Thymus (tissue), 11 donors: ENCODE measurements at regions not wholly inside any gene's neighbourhood (a gene's known extent, or its start where the extent isn't known, plus 50 kb on each side); places are given as distances from the start of the nearest gene placed in this dataset.

Experiments
- DNase-seq, 9 donors: peaks; one replicate each; pipeline ENCODE4 v3.0.0-alpha.2; 2013; ENCODE audit warnings: low spot score in 9 of 9, low read depth in 6 of 9, missing footprints in 1 of 9
- H3K27ac ChIP-seq, 2 donors: one replicate each; pipeline ENCODE4 v1.5.1; 2013; ENCODE audit warnings: control low read depth in 1 of 2, low read depth in 1 of 2, low read length in 1 of 2, mild to moderate bottlenecking in 1 of 2, moderate library complexity in 1 of 2
- H3K27me3 ChIP-seq, 2 donors: one replicate each; pipeline ENCODE4 v1.5.1; 2013; ENCODE audit warnings: low read length in 1 of 2; ENCODE audit not compliant: control insufficient read depth in 2 of 2, insufficient read depth in 1 of 2
- H3K36me3 ChIP-seq, 2 donors: one replicate each; pipeline ENCODE4 v1.5.1; 2013; ENCODE audit warnings: low read length in 1 of 2, mild to moderate bottlenecking in 1 of 2, moderate library complexity in 1 of 2; ENCODE audit not compliant: control insufficient read depth in 2 of 2, insufficient read depth in 2 of 2
- H3K4me1 ChIP-seq, 2 donors: one replicate each; pipeline ENCODE4 v1.5.1; 2013; ENCODE audit warnings: low read length in 2 of 2; ENCODE audit not compliant: control insufficient read depth in 2 of 2, insufficient read depth in 2 of 2
- H3K4me3 ChIP-seq, 2 donors: one replicate each; pipeline ENCODE4 v1.5.1; 2013; ENCODE audit warnings: low read length in 2 of 2, control low read depth in 1 of 2, mild to moderate bottlenecking in 1 of 2
- H3K9me3 ChIP-seq, 2 donors: one replicate each; pipeline ENCODE4 v1.5.1; 2013; ENCODE audit warnings: low read length in 1 of 2, mild to moderate bottlenecking in 1 of 2; ENCODE audit not compliant: control insufficient read depth in 2 of 2, insufficient read depth in 1 of 2
- WGBS: extraction: QIAGEN DNeasy Blood & Tissue Kit; methylation state at CpG from one replicate; pipeline ENCODE4 v1.1.7; 2013; 5-methylcytosine and 5-hydroxymethylcytosine counted together
- donor health status: healthy.

- no peak overlapping the region for H3K4me3 ChIP-seq
- H3K36me3 ChIP-seq, result no peaks in the 10 kb centered on the region
- no peak for DNase-seq
- no peak overlapping the region for H3K27ac ChIP-seq
- H3K27me3 ChIP-seq, result peaks cover 26 to 42% of the 10 kb centered on the region in 2 donors
- WGBS, result 44% methylated on average over 3 of the region's 3 CpGs
- no peaks in the 10 kb centered on the region for H3K9me3 ChIP-seq
- H3K4me1 ChIP-seq, result no peaks in the 10 kb centered on the region
Measured at GRCh38 chr5:114054594-114054993, 307.3 kb upstream of the KCNN2 start.

DNA sequence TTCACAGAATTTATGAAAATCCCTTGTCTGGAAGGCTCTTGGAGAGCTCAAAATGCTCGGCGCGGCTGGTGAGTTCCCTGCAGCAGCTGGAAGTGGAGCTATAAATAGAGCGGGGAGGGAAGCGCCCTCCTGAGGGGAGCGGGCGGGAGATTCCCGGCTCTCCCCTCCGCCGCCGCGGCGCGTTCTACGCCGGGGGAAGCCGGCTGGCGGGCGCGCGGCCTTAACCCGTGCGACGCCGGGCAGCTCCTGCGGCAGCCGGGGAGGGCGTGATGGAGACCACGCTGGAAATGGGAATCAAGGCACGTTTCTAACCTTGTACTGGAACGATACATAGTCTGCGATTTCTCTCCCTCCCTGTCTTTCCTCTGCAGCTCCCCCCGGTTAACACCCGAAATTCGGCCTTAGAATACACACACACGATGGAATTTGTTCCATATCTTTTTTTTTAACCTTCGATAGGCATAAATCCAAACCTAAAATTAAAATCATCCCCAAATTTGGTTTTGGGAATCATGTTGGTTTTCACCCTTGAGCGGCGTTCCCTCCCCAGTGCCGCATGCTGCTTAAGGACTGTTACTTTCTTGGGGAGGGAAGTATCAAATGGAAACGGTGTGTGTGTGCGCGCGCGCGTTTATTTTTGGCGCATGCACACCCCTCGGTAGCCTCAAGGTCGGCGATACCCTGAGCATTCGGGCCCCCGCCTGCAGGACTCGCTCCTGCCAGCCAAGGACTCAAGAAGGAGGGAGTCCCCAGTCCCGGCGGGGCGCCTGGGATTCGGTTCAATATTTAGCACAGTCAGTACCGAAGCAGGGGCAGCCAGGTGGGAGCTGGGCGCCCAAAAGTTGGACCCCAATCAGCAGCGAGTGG is 306.3 kb upstream of the KCNN2 start:
- no peaks in the 10 kb centered on the region for H3K4me1 ChIP-seq
- no peak overlapping the region for H3K27ac ChIP-seq
- 3% methylated on average over 60 of the region's 60 CpGs for WGBS
- peaks cover 26 to 42% of the 10 kb centered on the region in 2 donors for H3K27me3 ChIP-seq
- no peak overlapping the region for H3K4me3 ChIP-seq
- H3K36me3 ChIP-seq, result no peaks in the 10 kb centered on the region
- H3K9me3 ChIP-seq, result no peaks in the 10 kb centered on the region
- peak in 1 of 9 donors; percentile 1 for DNase-seq

- 10% methylated on average over 26 of the region's 26 CpGs for WGBS
- H3K9me3 ChIP-seq, result no peaks in the 10 kb centered on the region
- H3K4me3 ChIP-seq, result no peak overlapping the region
- no peaks in the 10 kb centered on the region for H3K36me3 ChIP-seq
- no peaks in the 10 kb centered on the region for H3K4me1 ChIP-seq
- peaks cover 26 to 42% of the 10 kb centered on the region in 2 donors for H3K27me3 ChIP-seq
- H3K27ac ChIP-seq, result no peak overlapping the region
- no peak for DNase-seq
Measured at GRCh38 chr5:114056185-114056538, 305.7 kb upstream of the KCNN2 start.

- Histone ChIP-seq H3K27me3 (peaks cover 8 to 18% of the 10 kb centered on the region in 2 donors), H3K4me3 (no peak overlapping the region), H3K4me1 (no peaks in the 10 kb centered on the region), H3K9me3 (no peaks in the 10 kb centered on the region), H3K27ac (no peak overlapping the region), H3K36me3 (no peaks in the 10 kb centered on the region)
- DNase-seq, result no peak
Measured at GRCh38 chr5:114060866-114061265, 301.0 kb upstream of the KCNN2 start.

DNA sequence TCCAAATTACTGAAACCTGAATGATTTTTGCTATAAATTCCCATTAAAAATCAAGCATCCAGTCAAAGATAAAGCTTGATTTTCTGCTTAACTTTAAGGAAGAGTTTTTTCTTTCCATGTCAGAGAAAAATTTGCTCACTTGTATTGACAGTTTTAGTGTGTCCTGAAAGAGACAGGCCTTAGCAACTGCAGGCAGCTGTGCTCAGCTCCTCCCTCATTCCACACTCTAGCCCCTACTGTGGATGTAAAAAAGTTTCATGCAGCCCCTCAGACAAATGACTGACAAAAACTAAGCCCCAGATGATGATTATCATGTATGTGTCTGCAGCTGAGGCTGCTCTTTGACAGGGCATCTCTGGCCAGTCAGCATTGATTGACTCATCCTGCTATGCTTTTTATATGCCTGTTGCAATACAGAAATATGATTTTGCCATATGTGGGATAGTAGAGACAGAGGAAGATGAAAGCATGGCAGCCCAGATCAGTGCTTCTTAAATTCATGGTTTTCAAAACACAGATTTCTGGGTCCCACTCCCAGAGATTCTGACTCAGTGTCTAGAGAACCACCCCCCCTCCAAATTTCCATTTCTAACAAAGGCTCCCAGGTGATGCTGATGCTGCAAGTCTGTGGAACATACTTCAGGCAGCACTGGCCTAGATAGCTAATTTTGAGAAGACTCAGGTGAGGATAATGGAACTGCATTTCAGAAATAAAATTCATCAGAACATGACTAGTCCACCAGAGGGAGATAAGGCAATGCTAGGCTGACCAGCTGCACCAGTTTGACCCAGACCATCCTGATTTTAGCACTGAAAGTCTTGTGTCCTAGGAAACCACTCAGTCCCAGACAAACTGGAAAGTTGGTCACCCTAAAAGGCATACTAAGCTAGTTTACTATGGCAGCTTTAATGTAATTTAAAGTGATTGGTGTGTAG is 298.7 kb upstream of the KCNN2 start:
- Histone ChIP-seq H3K4me1 (no peaks in the 10 kb centered on the region), H3K27me3 (peaks cover 0 to 2% of the 10 kb centered on the region in 2 donors), H3K27ac (no peak overlapping the region), H3K4me3 (no peak overlapping the region), H3K36me3 (no peaks in the 10 kb centered on the region), H3K9me3 (no peaks in the 10 kb centered on the region)
- DNase-seq, result no peak

DNA sequence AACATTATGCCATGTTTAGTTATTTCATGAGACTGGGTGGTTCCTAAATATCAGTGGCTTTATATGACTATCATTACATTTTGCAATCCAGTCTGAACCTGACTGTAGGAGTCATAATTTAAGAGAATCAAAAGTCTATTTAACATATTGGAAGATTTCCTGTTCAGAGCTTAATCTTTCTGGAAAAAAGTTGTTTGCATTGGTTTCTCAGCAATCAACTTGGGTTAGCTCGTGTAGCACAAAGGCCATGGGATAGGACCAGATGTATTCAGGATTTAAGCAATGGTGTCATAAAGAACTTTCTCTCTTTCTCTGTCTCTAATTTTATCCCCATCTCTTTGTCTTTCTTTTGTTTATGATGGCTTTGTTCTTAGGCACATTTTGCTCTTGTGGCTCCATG is 296.0 kb upstream of the KCNN2 start:
- 88% methylated on average over 1 of the region's 1 CpG for WGBS
- DNase-seq, result no peak
- H3K27me3 ChIP-seq, result no peaks in the 10 kb centered on the region

DNA sequence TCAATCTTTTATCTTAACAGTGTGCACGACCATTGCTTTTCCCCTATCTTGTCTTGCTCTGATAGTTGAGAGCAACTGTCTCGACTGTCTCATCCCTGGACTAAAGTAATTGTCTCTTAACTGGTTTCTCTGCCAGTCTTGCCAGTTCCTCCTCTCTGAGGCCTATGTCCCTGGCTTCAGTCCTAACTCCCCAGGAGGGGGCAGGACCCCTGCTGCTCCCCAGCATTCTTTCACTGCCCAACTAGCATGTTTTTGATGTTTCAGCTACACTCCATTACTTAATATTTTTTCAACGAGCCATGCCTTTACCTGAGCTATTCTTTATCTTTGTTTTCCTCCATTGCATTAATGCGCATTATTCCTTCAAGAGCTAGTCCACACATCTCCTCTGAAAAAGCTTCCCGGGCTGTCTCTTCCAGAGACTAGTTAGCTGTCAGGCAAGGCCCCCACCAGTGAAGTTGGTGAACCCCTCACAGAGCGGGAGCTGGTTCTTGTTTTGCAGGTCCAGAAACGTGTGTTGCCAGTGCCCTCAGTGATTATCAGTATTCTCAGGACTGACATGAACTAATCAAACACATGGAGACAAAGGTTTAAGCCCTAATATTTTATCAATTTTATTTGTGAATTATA is 291.7 kb upstream of the KCNN2 start:
- H3K27ac ChIP-seq, result no peak overlapping the region
- no peaks in the 10 kb centered on the region for H3K36me3 ChIP-seq
- H3K4me1 ChIP-seq, result no peaks in the 10 kb centered on the region
- no peaks in the 10 kb centered on the region for H3K27me3 ChIP-seq
- H3K4me3 ChIP-seq, result no peak overlapping the region
- no peaks in the 10 kb centered on the region for H3K9me3 ChIP-seq
- no peak for DNase-seq
- WGBS, result 84% methylated on average over 7 of the region's 7 CpGs

More for the DNA sequence above, 296.0 kb upstream of the KCNN2 start:
- Histone ChIP-seq H3K27ac (no peak overlapping the region), H3K36me3 (no peaks in the 10 kb centered on the region), H3K9me3 (no peaks in the 10 kb centered on the region), H3K4me1 (no peaks in the 10 kb centered on the region), H3K4me3 (no peak overlapping the region)

- WGBS, result 71% methylated on average over 4 of the region's 4 CpGs
- Histone ChIP-seq H3K27me3 (no peaks in the 10 kb centered on the region), H3K9me3 (peaks cover 0 to 13% of the 10 kb centered on the region in 2 donors), H3K27ac (no peak overlapping the region), H3K4me3 (no peak overlapping the region), H3K4me1 (no peaks in the 10 kb centered on the region), H3K36me3 (no peaks in the 10 kb centered on the region)
- no peak for DNase-seq
Measured at GRCh38 chr5:114089259-114089658, 272.6 kb upstream of the KCNN2 start.

- WGBS, result 52% methylated on average over 2 of the region's 2 CpGs
- no peak for DNase-seq
Measured at GRCh38 chr5:114097570-114097969, 264.3 kb upstream of the KCNN2 start.

More at GRCh38 chr5:114097570-114097969, 264.3 kb upstream of the KCNN2 start:
- peaks cover 0 to 3% of the 10 kb centered on the region in 2 donors for H3K9me3 ChIP-seq
- H3K27ac ChIP-seq, result no peak overlapping the region
- no peak overlapping the region for H3K4me3 ChIP-seq
- H3K36me3 ChIP-seq, result no peaks in the 10 kb centered on the region
- no peaks in the 10 kb centered on the region for H3K4me1 ChIP-seq
- no peaks in the 10 kb centered on the region for H3K27me3 ChIP-seq
